ENCODE measurements at regions not wholly inside any gene's neighbourhood (a gene's known extent, or its start where the extent isn't known, plus 50 kb on each side); places are given as distances from the start of the nearest gene placed in this dataset.

DNA sequence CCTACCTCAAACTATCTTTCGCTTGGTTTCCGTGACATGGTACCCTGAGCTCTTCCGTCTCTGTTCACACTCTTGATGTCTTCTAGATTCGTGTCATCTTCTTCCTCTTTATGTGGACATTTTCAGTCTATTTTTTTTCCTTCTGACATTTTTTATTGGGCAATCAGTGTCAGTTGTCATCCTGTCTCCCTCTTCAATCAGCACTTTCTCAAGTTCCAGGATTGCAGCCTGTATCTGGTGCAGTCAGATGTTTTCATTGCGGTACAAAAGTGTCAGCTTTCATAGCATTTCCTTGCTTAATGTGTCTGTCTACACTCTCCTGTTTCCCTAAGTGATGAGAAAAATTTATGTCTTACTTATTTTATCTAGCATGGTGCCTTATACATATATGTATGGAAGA lies 51.1 kb upstream of the ETV1 start:
- no peak for DNase-seq

More for the DNA sequence above, 51.1 kb upstream of the ETV1 start:
- Histone ChIP-seq H3K4me3 (no peak overlapping the region), H2AFZ (no peak overlapping the region), H3K79me2 (ENCODE audit: insufficient read depth) (no peaks in the 10 kb centered on the region), H3K9me3 (ENCODE audit: low read depth) (no peaks in the 10 kb centered on the region), H4K20me1 (ENCODE audit: insufficient read depth) (no peaks in the 10 kb centered on the region), H3F3A (ENCODE audit: insufficient read depth) (no peaks in the 10 kb centered on the region), H3K36me3 (ENCODE audit: low read depth) (no peaks in the 10 kb centered on the region), H3K27ac (no peak overlapping the region), H3K4me2 (ENCODE audit: unreplicated experiment) (no peak overlapping the region), H3K4me1 (ENCODE audit: insufficient read depth) (no peaks in the 10 kb centered on the region), H3K27me3 (replicated peaks; ENCODE audit: insufficient read depth) (no peaks in the 10 kb centered on the region), H3K9me2 (ENCODE audit: insufficient read depth) (no peaks in the 10 kb centered on the region), H3K9ac (no peak overlapping the region)
- in situ Hi-C loops (cut with MboI), result no loop called here
- no peak for TF ChIP-seq EZH2 (IDR thresholded peaks at IDR 0.05; ENCODE audit: insufficient read depth, poor library complexity, severe bottlenecking)
- no peak for TF ChIP-seq EZH2phosphoT487 (IDR thresholded peaks at IDR 0.05; ENCODE audit: insufficient read depth, low read depth)
- WGBS, 2 experiments (ENCODE audit: low coverage in 1 of 2, low lambda C conversion rate in 2 of 2, missing lambda C conversion rate in 2 of 2), result 74 to 84% methylated on average over 5 of the region's 5 CpGs

All from GM23248 (cell line).